Body of pancreas (tissue), 4 donors: ENCODE measurements at regions not wholly inside any gene's neighbourhood (a gene's known extent, or its start where the extent isn't known, plus 50 kb on each side); places are given as distances from the start of the nearest gene placed in this dataset.

Experiments
- CTCF ChIP-seq, 7 experiments: fragments of 450-650 bp in 4 of 7; fragments of 200-600 bp in 3 of 7; sonication (generic) in 3 of 7; IDR thresholded peaks; one replicate each; pipeline ENCODE4 v1.5.1; 2016 to 2019; ENCODE audit warnings: antibody characterized with exemption in 7 of 7
- POLR2A ChIP-seq, 3 donors: fragments of 450-650 bp; IDR thresholded peaks; one replicate each; pipeline ENCODE4 v1.6.1; 2016; ENCODE audit warnings: antibody characterized with exemption in 3 of 3, mild to moderate bottlenecking in 2 of 3

- TF ChIP-seq POLR2A (IDR thresholded peaks at IDR 0.05) (no peak), CTCF (IDR thresholded peaks at IDR 0.05) (no peak)
Measured at GRCh38 chr2:49619804-49620203, 465.5 kb upstream of the FSHR start.
